Aorta (tissue), 5 donors: ENCODE measurements at regions not wholly inside any gene's neighbourhood (a gene's known extent, or its start where the extent isn't known, plus 50 kb on each side); places are given as distances from the start of the nearest gene placed in this dataset.

Experiments used
- ATAC-seq: fragments of 200-7000 bp; cut with Tn5 transposase; one replicate; pipeline ENCODE4 v1.9.1; 2022; ENCODE audit warnings: moderate library complexity; ENCODE audit not compliant: low FRiP score
- DNase-seq, 2 donors: peaks; one replicate each; pipeline ENCODE4 v3.0.0-alpha.2; 2020
- H3K27ac ChIP-seq, 2 donors: one replicate each; pipeline ENCODE4 v1.5.1; 2013; ENCODE audit warnings: low read length in 2 of 2, mild to moderate bottlenecking in 2 of 2, moderate library complexity in 2 of 2, control low read depth in 1 of 2, inconsistent platforms in 1 of 2, low read depth in 1 of 2
- H3K27me3 ChIP-seq, 2 donors: one replicate each; pipeline ENCODE4 v1.6.1; 2013; ENCODE audit warnings: control low read depth in 1 of 2, low read length in 1 of 2, mild to moderate bottlenecking in 1 of 2, moderate library complexity in 1 of 2; ENCODE audit not compliant: insufficient read depth in 2 of 2, control insufficient read depth in 1 of 2
- H3K36me3 ChIP-seq, 2 donors: one replicate each; pipeline ENCODE4 v1.6.1; 2013; ENCODE audit warnings: control low read depth in 1 of 2, low read length in 1 of 2, mild to moderate bottlenecking in 1 of 2; ENCODE audit not compliant: insufficient read depth in 2 of 2, control insufficient read depth in 1 of 2
- H3K4me1 ChIP-seq, 2 donors: one replicate each; pipeline ENCODE4 v1.6.1; 2013; ENCODE audit warnings: low read length in 2 of 2, control low read depth in 1 of 2, mild to moderate bottlenecking in 1 of 2, moderate library complexity in 1 of 2; ENCODE audit not compliant: insufficient read depth in 2 of 2, control insufficient read depth in 1 of 2
- H3K4me3 ChIP-seq, 2 donors: one replicate each; pipeline ENCODE4 v1.5.1; 2013; ENCODE audit warnings: low read length in 2 of 2, control low read depth in 1 of 2, mild to moderate bottlenecking in 1 of 2
- H3K9me3 ChIP-seq: one replicate; pipeline ENCODE4 v1.6.1; 2013; ENCODE audit warnings: mild to moderate bottlenecking, low read length; ENCODE audit not compliant: control insufficient read depth
- WGBS, 2 donors: extraction: QIAGEN DNeasy Blood & Tissue Kit; methylation state at CpG; one replicate each; pipeline ENCODE4 v1.1.7; 2013; 5-methylcytosine and 5-hydroxymethylcytosine counted together
- intact Hi-C, 2 donors: fragments of 100-400 bp; cut with DNase I; formaldehyde crosslinking; loops; one replicate each; pipeline versions ENCODE4 v1.14.2 to v1.15.0; 2022
- donor health status: healthy with polysubstance abuse.
- donor health status: Bipolar disorder and iron deficiency.
- donor health status: DM: no; HTN: no; CAD: no.
- donor health status: DM: no; HTN: no; CAD: no.
- donor health status: DM: yes; HTN: yes; CAD: no.

DNA sequence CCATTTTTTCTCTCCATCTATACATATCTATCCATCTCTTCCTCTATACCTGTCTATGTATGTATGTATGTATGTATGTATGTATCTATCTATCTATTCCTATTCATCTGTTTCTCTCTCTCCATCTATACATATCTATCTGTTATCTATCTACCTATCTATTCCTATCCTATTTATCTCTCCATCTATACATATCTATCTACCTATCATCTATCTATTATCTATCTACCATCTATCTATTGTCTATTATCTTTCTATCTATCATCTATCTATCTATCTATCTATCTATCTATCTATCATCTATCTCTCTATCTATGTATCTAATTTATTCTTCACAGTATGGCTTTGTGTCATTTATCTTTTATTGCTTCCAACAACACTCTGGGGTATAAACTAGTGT is 1124.4 kb downstream of the TYW1 start:
- peaks cover 5% of the 10 kb centered on the region for H3K9me3 ChIP-seq
- ATAC-seq: no peak

DNA sequence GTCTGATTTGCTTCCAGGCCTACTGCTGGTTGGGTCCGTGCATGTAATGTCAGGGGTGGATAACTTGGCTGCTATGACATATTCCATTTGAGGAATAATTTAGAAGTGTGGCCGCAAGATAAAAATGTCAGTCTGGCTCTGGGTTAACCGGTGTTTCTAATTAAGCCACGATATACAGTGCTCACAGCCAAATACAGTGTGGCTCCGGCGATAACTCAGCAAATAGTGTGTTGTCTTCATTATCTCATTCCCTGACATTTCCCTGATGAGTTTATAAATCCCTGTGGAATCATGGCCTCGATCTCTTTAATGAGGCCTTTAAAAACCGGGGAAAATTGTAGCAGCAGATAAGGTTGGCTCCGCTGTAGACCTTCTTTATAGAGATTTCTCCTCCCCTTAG is 1125.0 kb downstream of the TYW1 start:
- H3K27ac ChIP-seq: no peak overlapping the region
- ATAC-seq: no peak
- DNase-seq: no peak
- intact Hi-C loops: no loop called here
- no peak overlapping the region for H3K4me3 ChIP-seq
- peaks cover 5% of the 10 kb centered on the region for H3K9me3 ChIP-seq
- no peaks in the 10 kb centered on the region for H3K4me1 ChIP-seq
- 64 to 69% methylated on average over 9 of the region's 9 CpGs for WGBS, 2 donors
- H3K36me3 ChIP-seq: no peaks in the 10 kb centered on the region
- H3K27me3 ChIP-seq: no peaks in the 10 kb centered on the region

More for the DNA sequence above, 1124.4 kb downstream of the TYW1 start:
- no peaks in the 10 kb centered on the region for H3K27me3 ChIP-seq
- no peak overlapping the region for H3K27ac ChIP-seq
- H3K4me3 ChIP-seq: no peak overlapping the region
- DNase-seq: no peak
- intact Hi-C loops: no loop called here
- H3K36me3 ChIP-seq: no peaks in the 10 kb centered on the region
- no peaks in the 10 kb centered on the region for H3K4me1 ChIP-seq

GRCh38 chr7:68122801-68123200 is 1126.2 kb downstream of the TYW1 start:
- H3K9me3 ChIP-seq: peaks cover 5% of the 10 kb centered on the region
- no peak for ATAC-seq
- no peak for DNase-seq
- no peak overlapping the region for H3K4me3 ChIP-seq
- H3K4me1 ChIP-seq: no peaks in the 10 kb centered on the region
- no peaks in the 10 kb centered on the region for H3K27me3 ChIP-seq
- 77 to 82% methylated on average over 8 of the region's 8 CpGs for WGBS, 2 donors
- no peak overlapping the region for H3K27ac ChIP-seq
- intact Hi-C loops: no loop called here
- no peaks in the 10 kb centered on the region for H3K36me3 ChIP-seq

GRCh38 chr7:68125168-68125567 is 1128.5 kb downstream of the TYW1 start:
- intact Hi-C loops: no loop called here
- WGBS, 2 donors: 61 to 71% methylated on average over 2 of the region's 2 CpGs
- Histone ChIP-seq H3K4me3 (no peak overlapping the region), H3K4me1 (no peaks in the 10 kb centered on the region), H3K9me3 (peaks cover 2% of the 10 kb centered on the region), H3K27ac (no peak overlapping the region), H3K27me3 (no peaks in the 10 kb centered on the region), H3K36me3 (no peaks in the 10 kb centered on the region)
- DNase-seq: no peak
- ATAC-seq: no peak

DNA sequence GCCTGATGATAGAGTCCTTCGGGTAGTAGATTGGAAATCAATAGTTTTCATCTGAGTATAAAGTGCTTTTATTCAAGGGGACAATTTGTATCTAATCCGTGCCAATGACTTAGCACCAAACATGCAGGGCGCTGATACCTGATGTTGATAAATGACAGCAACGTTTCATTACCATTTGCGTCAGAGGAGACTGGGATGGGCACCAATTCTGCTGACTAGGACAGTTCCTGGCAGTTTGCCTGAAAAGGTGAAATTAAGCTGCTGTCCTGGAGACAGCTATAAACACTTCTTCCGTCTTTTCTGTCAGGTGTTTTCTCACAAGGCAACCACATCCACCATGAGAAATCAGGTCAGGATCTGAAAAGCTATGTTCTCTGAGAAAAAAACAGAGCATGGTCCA is 1136.4 kb downstream of the TYW1 start:
- H3K9me3 ChIP-seq: no peaks in the 10 kb centered on the region
- DNase-seq (no peak), ATAC-seq (no peak)
- H3K36me3 ChIP-seq: no peaks in the 10 kb centered on the region
- H3K4me1 ChIP-seq: no peaks in the 10 kb centered on the region
- H3K27me3 ChIP-seq: no peaks in the 10 kb centered on the region
- 75 to 78% methylated on average over 6 of the region's 6 CpGs for WGBS, 2 donors
- no peak overlapping the region for H3K4me3 ChIP-seq
- H3K27ac ChIP-seq: no peak overlapping the region
- intact Hi-C loops: no loop called here

GRCh38 chr7:68143345-68143744 is 1146.7 kb downstream of the TYW1 start:
- no peaks in the 10 kb centered on the region for H3K36me3 ChIP-seq
- ATAC-seq (no peak), DNase-seq (no peak)
- no peaks in the 10 kb centered on the region for H3K27me3 ChIP-seq
- peaks cover 8% of the 10 kb centered on the region for H3K9me3 ChIP-seq
- no peaks in the 10 kb centered on the region for H3K4me1 ChIP-seq
- peak overlapping the region in 1 of 2 donors; percentile 3 for H3K4me3 ChIP-seq
- intact Hi-C loops: no loop called here
- H3K27ac ChIP-seq: no peak overlapping the region

DNA sequence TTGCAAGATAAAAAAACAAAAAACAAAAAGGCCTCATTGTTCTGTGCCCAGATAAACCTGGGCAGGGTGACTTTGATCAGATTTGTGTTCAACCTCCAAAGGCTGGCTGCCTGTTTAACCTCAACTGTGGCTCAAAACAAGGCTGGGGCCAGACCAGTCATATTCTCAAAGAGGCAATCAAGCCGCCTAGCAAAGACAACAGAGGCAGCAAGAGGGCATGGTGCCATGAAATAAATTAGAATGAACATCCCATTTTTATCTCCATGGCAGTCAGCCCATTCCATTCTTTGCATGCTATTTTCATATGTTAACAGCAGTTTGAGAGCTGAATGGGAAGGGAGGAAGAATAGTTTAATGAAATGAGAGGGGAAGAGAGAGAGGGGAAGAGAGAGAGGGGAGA is 1150.3 kb downstream of the TYW1 start:
- 20 to 30% methylated on average over 1 of the region's 1 CpG for WGBS, 2 donors
- peaks cover 8% of the 10 kb centered on the region for H3K9me3 ChIP-seq
- H3K36me3 ChIP-seq: no peaks in the 10 kb centered on the region
- intact Hi-C loops: no loop called here
- H3K4me3 ChIP-seq: no peak overlapping the region
- no peaks in the 10 kb centered on the region for H3K27me3 ChIP-seq
- no peaks in the 10 kb centered on the region for H3K4me1 ChIP-seq
- no peak for DNase-seq
- no peak overlapping the region for H3K27ac ChIP-seq
- no peak for ATAC-seq

- no peaks in the 10 kb centered on the region for H3K27me3 ChIP-seq
- DNase-seq (no peak), ATAC-seq (no peak)
- peaks cover 4% of the 10 kb centered on the region for H3K9me3 ChIP-seq
- H3K4me1 ChIP-seq: no peaks in the 10 kb centered on the region
- 62 to 72% methylated on average over 3 of the region's 3 CpGs for WGBS, 2 donors
- H3K27ac ChIP-seq: peak overlapping the region in 1 of 2 donors; percentile 14
- no peaks in the 10 kb centered on the region for H3K36me3 ChIP-seq
- intact Hi-C loops: no loop called here
- no peak overlapping the region for H3K4me3 ChIP-seq
Observed at GRCh38 chr7:68147614-68148238, 1151.1 kb downstream of the TYW1 start.

DNA sequence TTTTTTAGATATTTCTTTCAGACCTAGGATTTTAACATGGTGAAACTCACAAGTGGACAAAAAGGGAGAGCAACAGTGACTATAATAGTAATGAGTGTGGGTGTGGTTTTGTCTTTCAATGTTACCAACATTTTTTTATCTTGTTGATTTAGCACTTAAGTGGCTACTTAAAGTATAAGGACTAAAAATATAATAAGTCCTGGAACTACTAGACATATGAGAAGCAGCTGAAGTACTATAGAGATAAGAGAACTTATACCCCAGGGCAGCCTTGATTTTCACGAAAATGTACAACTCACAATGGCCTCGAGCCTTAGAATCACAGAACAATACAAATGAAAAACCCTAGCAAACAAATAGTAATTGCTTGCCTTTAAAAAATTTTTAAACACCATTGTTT is 1151.8 kb downstream of the TYW1 start:
- Histone ChIP-seq H3K4me3 (no peak overlapping the region), H3K36me3 (no peaks in the 10 kb centered on the region), H3K9me3 (peaks cover 4% of the 10 kb centered on the region), H3K27ac (no peak overlapping the region), H3K4me1 (no peaks in the 10 kb centered on the region), H3K27me3 (no peaks in the 10 kb centered on the region)
- ATAC-seq: no peak
- DNase-seq: no peak
- 33% methylated on average over 2 of the region's 2 CpGs for WGBS, 2 donors
- intact Hi-C loops: no loop called here
